H1 (cell line): ENCODE measurements at regions not wholly inside any gene's neighbourhood (a gene's known extent, or its start where the extent isn't known, plus 50 kb on each side); places are given as distances from the start of the nearest gene placed in this dataset.

Source experiments
- CHD2 ChIP-seq: IDR thresholded peaks from 2 replicates; pipeline ENCODE4 v1.6.1; 2012; ENCODE audit warnings: low read length, improper control_type of control experiment
- TF ChIP-seq, protein P1 (sequence below): IDR thresholded peaks from 2 replicates; pipeline ENCODE4 v1.6.1; 2012; ENCODE audit warnings: inconsistent platforms

DNA sequence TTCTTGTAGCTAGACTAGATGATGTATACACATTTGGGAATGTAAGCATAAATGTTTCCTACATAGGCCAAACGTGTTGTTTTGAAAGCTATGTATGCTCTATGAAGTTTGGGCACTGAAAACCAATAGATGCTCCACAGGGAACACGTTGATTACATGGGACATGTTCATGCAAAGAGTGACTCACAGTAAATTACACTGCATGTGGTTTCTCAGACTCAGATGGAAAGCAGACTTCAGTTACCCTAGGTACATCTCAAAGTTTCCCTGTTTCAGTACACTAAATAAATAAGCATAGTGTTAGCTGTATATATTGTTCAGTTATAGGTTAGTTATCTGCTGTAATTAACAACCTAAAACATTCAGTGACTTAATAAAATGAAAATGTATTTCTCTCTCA lies 301.9 kb upstream of the RUNX1 start:
- TF ChIP-seq, protein P1, sequence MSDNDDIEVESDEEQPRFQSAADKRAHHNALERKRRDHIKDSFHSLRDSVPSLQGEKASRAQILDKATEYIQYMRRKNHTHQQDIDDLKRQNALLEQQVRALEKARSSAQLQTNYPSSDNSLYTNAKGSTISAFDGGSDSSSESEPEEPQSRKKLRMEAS = no peak
- no peak for TF ChIP-seq CHD2
